ENCODE measurements at regions not wholly inside any gene's neighbourhood (a gene's known extent, or its start where the extent isn't known, plus 50 kb on each side); places are given as distances from the start of the nearest gene placed in this dataset.
A peak's percentile ranks its signal among the peaks of the same experiment; 100 is the strongest.

GRCh38 chr2:175755169-175755568, 246.9 kb downstream of the LNPK start:
- TF ChIP-seq, protein P1, sequence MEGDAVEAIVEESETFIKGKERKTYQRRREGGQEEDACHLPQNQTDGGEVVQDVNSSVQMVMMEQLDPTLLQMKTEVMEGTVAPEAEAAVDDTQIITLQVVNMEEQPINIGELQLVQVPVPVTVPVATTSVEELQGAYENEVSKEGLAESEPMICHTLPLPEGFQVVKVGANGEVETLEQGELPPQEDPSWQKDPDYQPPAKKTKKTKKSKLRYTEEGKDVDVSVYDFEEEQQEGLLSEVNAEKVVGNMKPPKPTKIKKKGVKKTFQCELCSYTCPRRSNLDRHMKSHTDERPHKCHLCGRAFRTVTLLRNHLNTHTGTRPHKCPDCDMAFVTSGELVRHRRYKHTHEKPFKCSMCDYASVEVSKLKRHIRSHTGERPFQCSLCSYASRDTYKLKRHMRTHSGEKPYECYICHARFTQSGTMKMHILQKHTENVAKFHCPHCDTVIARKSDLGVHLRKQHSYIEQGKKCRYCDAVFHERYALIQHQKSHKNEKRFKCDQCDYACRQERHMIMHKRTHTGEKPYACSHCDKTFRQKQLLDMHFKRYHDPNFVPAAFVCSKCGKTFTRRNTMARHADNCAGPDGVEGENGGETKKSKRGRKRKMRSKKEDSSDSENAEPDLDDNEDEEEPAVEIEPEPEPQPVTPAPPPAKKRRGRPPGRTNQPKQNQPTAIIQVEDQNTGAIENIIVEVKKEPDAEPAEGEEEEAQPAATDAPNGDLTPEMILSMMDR (IDR thresholded peaks at IDR 0.05; ENCODE audit: low read depth, low read length), result no peak
- H3K4me3 ChIP-seq (replicated peaks in 1 of 2; ENCODE audit: low read depth in 2 of 2, low read length in 2 of 2), result no peak overlapping the region
- no peak for DNase-seq (ENCODE audit: low read depth in 2 of 2)

DNA sequence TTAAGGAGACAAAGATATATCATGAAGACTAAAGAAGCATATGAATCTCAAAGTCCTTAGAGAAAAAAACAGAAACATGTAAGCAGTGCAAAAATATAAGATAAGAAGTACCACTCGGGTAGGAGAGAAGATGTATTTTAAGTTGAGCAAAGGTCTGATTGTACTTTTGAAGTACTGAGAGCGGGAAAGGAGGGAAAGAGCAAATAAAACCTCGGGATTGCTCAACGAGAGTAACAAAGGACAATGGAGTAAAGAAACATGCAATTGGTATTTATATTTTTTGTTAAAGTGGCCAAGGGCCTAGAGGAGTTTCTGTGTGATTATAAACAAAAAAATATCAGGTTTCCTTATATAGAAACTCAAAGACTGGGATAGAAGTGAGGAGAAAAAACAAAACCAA, 251.9 kb downstream of the LNPK start:
- no peak for DNase-seq (ENCODE audit: low read depth in 2 of 2)
- TF ChIP-seq, protein P1 (IDR thresholded peaks at IDR 0.05; ENCODE audit: low read depth, low read length), result no peak

GRCh38 chr2:175745911-175746310, 256.2 kb downstream of the LNPK start:
- TF ChIP-seq, protein P1 (IDR thresholded peaks at IDR 0.05; ENCODE audit: low read depth, low read length), result no peak
- DNase-seq (ENCODE audit: low read depth in 2 of 2), result no peak
- no peak overlapping the region for H3K4me3 ChIP-seq (replicated peaks in 1 of 2; ENCODE audit: low read depth in 2 of 2, low read length in 2 of 2)

More for the DNA sequence above, 251.9 kb downstream of the LNPK start:
- no peak overlapping the region for H3K4me3 ChIP-seq (replicated peaks in 1 of 2; ENCODE audit: low read depth in 2 of 2, low read length in 2 of 2)

DNA sequence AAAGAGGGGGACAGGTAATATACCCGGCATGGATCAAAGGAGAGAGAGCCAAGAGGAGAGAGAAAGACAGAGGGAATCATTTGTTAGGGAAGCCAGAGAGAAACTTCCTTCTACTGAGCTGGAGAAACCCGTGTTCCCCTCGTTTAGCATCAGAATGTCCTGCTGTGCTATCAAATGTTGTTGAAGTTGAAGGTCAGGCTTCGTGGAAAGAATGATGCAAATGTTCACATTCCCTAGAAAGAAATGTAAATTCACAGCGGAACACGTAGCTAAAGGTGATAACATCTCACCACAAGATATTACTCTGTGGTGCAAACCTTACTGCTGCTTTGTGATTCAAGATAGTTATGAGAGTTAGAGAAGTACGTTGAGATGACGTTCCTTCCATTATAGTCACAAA, 258.1 kb downstream of the LNPK start:
- no peak for DNase-seq (ENCODE audit: low read depth in 2 of 2)
- no peak overlapping the region for H3K4me3 ChIP-seq (replicated peaks in 1 of 2; ENCODE audit: low read depth in 2 of 2, low read length in 2 of 2)
- TF ChIP-seq, protein P1 (IDR thresholded peaks at IDR 0.05; ENCODE audit: low read depth, low read length), result no peak

DNA sequence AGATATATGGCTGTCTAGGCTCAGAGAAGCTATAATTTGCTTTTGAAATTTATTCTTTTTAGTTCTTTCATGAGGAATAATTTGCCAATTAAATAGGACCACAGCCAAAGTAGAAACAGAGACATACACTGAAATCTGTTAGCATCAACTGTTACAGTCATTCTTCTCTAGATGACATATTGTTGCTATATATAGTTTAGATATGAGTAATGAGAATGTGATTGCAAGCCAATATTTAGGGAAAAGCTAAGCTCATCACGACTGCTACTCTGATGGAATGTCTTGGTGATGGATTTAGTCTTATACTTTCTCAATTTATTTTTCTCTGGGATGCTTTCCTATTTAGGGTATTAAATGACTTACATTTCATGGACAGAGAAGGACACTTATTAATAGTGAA, 259.1 kb downstream of the LNPK start:
- H3K4me3 ChIP-seq (replicated peaks in 1 of 2; ENCODE audit: low read depth in 2 of 2, low read length in 2 of 2), result no peak overlapping the region
- TF ChIP-seq, protein P1 (IDR thresholded peaks at IDR 0.05; ENCODE audit: low read depth, low read length), result no peak
- DNase-seq (ENCODE audit: low read depth in 2 of 2), result peak in 1 of 2 donors; percentile 2

- TF ChIP-seq, protein P1 (IDR thresholded peaks at IDR 0.05; ENCODE audit: low read depth, low read length), result no peak
- H3K4me3 ChIP-seq (replicated peaks in 1 of 2; ENCODE audit: low read depth in 2 of 2, low read length in 2 of 2), result no peak overlapping the region
- DNase-seq (ENCODE audit: low read depth in 2 of 2), result peak in 1 of 2 donors; percentile 17
Measured at GRCh38 chr2:175742367-175742766, 259.7 kb downstream of the LNPK start.

GRCh38 chr2:175741164-175741563, 260.9 kb downstream of the LNPK start:
- TF ChIP-seq, protein P1 (IDR thresholded peaks at IDR 0.05; ENCODE audit: low read depth, low read length), result no peak
- no peak overlapping the region for H3K4me3 ChIP-seq (replicated peaks in 1 of 2; ENCODE audit: low read depth in 2 of 2, low read length in 2 of 2)
- DNase-seq (ENCODE audit: low read depth in 2 of 2), result no peak

Data from cardiac fibroblast (primary cell).